ENCODE measurements at regions not wholly inside any gene's neighbourhood (a gene's known extent, or its start where the extent isn't known, plus 50 kb on each side); places are given as distances from the start of the nearest gene placed in this dataset.
A peak's percentile ranks its signal among the peaks of the same experiment; 100 is the strongest.

- no peak for DNase-seq (ENCODE audit: low spot score)
- in situ Hi-C loops (cut with MboI; ENCODE audit: low pct_unique_long_range_greater_than_20kb, low sequenced_read_pairs, unreplicated experiment) = no loop called here
These were observed 114.2 kb upstream of the JARID2 start for GRCh38 chr6:15131651-15132061.

GRCh38 chr6:15132167-15132566, 113.7 kb upstream of the JARID2 start:
- in situ Hi-C loops (cut with MboI; ENCODE audit: low pct_unique_long_range_greater_than_20kb, low sequenced_read_pairs, unreplicated experiment) = no loop called here
- no peak for TF ChIP-seq CTCF (IDR thresholded peaks at IDR 0.05; ENCODE audit: extremely low read depth, insufficient read depth, missing control alignments)
- no peak for DNase-seq (ENCODE audit: low spot score)

More at GRCh38 chr6:15131651-15132061, 114.2 kb upstream of the JARID2 start:
- no peak for TF ChIP-seq CTCF (IDR thresholded peaks at IDR 0.05; ENCODE audit: extremely low read depth, insufficient read depth, missing control alignments)

- no peak for TF ChIP-seq CTCF (IDR thresholded peaks at IDR 0.05; ENCODE audit: extremely low read depth, insufficient read depth, missing control alignments)
- DNase-seq (ENCODE audit: low spot score) = no peak
- in situ Hi-C loops (cut with MboI; ENCODE audit: low pct_unique_long_range_greater_than_20kb, low sequenced_read_pairs, unreplicated experiment) = no loop called here
These were observed 112.8 kb upstream of the JARID2 start for GRCh38 chr6:15132854-15133670.

- peak; percentile 30 for DNase-seq (ENCODE audit: low spot score)
- no peak for TF ChIP-seq CTCF (IDR thresholded peaks at IDR 0.05; ENCODE audit: extremely low read depth, insufficient read depth, missing control alignments)
- in situ Hi-C loops (cut with MboI; ENCODE audit: low pct_unique_long_range_greater_than_20kb, low sequenced_read_pairs, unreplicated experiment) = no loop called here
These were observed 108.8 kb upstream of the JARID2 start for GRCh38 chr6:15137086-15137485.

- TF ChIP-seq CTCF (IDR thresholded peaks at IDR 0.05; ENCODE audit: extremely low read depth, insufficient read depth, missing control alignments) = no peak
- no peak for DNase-seq (ENCODE audit: low spot score)
- in situ Hi-C loops (cut with MboI; ENCODE audit: low pct_unique_long_range_greater_than_20kb, low sequenced_read_pairs, unreplicated experiment) = no loop called here
These were observed 102.8 kb upstream of the JARID2 start for GRCh38 chr6:15143086-15143485.

- DNase-seq (ENCODE audit: low spot score) = no peak
- in situ Hi-C loops (cut with MboI; ENCODE audit: low pct_unique_long_range_greater_than_20kb, low sequenced_read_pairs, unreplicated experiment) = no loop called here
- TF ChIP-seq CTCF (IDR thresholded peaks at IDR 0.05; ENCODE audit: extremely low read depth, insufficient read depth, missing control alignments) = no peak
These were observed 102.3 kb upstream of the JARID2 start for GRCh38 chr6:15143540-15143939.

All from GM13977 (cell line).